ENCODE measurements at regions not wholly inside any gene's neighbourhood (a gene's known extent, or its start where the extent isn't known, plus 50 kb on each side); places are given as distances from the start of the nearest gene placed in this dataset.
"Not testable (repeated sequence)": the region's sequence is repeated elsewhere in the genome, so short reads cannot be mapped to it uniquely, and the experiment has no call there.

DNA sequence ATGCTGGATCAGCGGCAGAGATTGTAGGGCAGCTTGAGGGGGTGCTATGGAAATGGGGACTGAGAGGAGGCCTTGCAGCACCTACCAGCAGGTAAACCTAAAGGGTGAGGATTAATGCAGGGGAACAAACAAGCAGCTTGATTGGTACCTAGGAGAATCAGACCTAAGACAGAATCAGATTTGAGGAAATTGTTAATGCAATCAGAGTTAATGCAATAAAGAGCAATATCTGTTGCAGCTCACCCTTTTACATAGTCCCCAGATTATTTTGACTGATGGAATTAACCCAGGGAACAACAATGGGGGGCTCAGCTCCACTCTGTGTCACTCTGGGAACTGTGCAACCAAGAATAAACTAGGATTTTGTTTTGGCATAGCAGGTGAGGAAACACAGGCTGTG is 64.5 kb downstream of the ZC3H11B start:
- no peak overlapping the region for H3K4me3 Mint-ChIP-seq
- H3K4me2 ChIP-seq, result no peak overlapping the region
- no peak overlapping the region for H2AFZ ChIP-seq (replicated peaks)
- no peak overlapping the region for H3K4me3 ChIP-seq
- H3F3A ChIP-seq (ENCODE audit: low read depth), result peaks cover 13% of the 10 kb centered on the region
- H3K9ac ChIP-seq, result no peak overlapping the region
- peaks cover 3% of the 10 kb centered on the region for H3K27me3 Mint-ChIP-seq (ENCODE audit: insufficient read depth, low read depth)
- H3K9me3 Mint-ChIP-seq, result peaks cover 12% of the 10 kb centered on the region
- H3K79me2 ChIP-seq (ENCODE audit: low read depth), result no peaks in the 10 kb centered on the region
- H3K36me3 ChIP-seq, result peaks cover 3% of the 10 kb centered on the region
- DNase-seq (ENCODE audit: low spot score), result no peak
- no peak overlapping the region for H3K27ac ChIP-seq
- H3K27me3 ChIP-seq, result no peaks in the 10 kb centered on the region
- H3K27ac Mint-ChIP-seq, result no peak overlapping the region
- H3K4me1 ChIP-seq, result peaks cover 11% of the 10 kb centered on the region
- H4K20me1 ChIP-seq (ENCODE audit: low read depth), result no peaks in the 10 kb centered on the region
- H3K9me3 ChIP-seq (ENCODE audit: low read depth), result no peaks in the 10 kb centered on the region
- TF ChIP-seq EZH2phosphoT487 (IDR thresholded peaks at IDR 0.05), result no peak
- TF ChIP-seq, protein P1, sequence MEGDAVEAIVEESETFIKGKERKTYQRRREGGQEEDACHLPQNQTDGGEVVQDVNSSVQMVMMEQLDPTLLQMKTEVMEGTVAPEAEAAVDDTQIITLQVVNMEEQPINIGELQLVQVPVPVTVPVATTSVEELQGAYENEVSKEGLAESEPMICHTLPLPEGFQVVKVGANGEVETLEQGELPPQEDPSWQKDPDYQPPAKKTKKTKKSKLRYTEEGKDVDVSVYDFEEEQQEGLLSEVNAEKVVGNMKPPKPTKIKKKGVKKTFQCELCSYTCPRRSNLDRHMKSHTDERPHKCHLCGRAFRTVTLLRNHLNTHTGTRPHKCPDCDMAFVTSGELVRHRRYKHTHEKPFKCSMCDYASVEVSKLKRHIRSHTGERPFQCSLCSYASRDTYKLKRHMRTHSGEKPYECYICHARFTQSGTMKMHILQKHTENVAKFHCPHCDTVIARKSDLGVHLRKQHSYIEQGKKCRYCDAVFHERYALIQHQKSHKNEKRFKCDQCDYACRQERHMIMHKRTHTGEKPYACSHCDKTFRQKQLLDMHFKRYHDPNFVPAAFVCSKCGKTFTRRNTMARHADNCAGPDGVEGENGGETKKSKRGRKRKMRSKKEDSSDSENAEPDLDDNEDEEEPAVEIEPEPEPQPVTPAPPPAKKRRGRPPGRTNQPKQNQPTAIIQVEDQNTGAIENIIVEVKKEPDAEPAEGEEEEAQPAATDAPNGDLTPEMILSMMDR (IDR thresholded peaks at IDR 0.05), result no peak
- TF ChIP-seq EZH2 (IDR thresholded peaks at IDR 0.05), result no peak
- H3K36me3 Mint-ChIP-seq, result peaks cover 4% of the 10 kb centered on the region
- peaks cover 7% of the 10 kb centered on the region for H3K4me1 Mint-ChIP-seq

GRCh38 chr1:219545756-219546155 is 67.1 kb downstream of the ZC3H11B start:
- not testable (repeated sequence) for H3K27me3 Mint-ChIP-seq (ENCODE audit: insufficient read depth, low read depth); H3K79me2 ChIP-seq (ENCODE audit: low read depth); H4K20me1 ChIP-seq (ENCODE audit: low read depth); H3K4me1 Mint-ChIP-seq; H2AFZ ChIP-seq (replicated peaks); H3K36me3 Mint-ChIP-seq; DNase-seq (ENCODE audit: low spot score); H3K9me3 ChIP-seq (ENCODE audit: low read depth); H3K4me3 Mint-ChIP-seq; H3K4me3 ChIP-seq; H3K27me3 ChIP-seq; H3K27ac ChIP-seq; H3K36me3 ChIP-seq; H3K27ac Mint-ChIP-seq; H3K4me2 ChIP-seq; H3K9ac ChIP-seq
- Histone ChIP-seq H3F3A (ENCODE audit: low read depth) (peaks cover 13% of the 10 kb centered on the region), H3K4me1 (peaks cover 11% of the 10 kb centered on the region)
- peaks cover 12% of the 10 kb centered on the region for H3K9me3 Mint-ChIP-seq

DNA sequence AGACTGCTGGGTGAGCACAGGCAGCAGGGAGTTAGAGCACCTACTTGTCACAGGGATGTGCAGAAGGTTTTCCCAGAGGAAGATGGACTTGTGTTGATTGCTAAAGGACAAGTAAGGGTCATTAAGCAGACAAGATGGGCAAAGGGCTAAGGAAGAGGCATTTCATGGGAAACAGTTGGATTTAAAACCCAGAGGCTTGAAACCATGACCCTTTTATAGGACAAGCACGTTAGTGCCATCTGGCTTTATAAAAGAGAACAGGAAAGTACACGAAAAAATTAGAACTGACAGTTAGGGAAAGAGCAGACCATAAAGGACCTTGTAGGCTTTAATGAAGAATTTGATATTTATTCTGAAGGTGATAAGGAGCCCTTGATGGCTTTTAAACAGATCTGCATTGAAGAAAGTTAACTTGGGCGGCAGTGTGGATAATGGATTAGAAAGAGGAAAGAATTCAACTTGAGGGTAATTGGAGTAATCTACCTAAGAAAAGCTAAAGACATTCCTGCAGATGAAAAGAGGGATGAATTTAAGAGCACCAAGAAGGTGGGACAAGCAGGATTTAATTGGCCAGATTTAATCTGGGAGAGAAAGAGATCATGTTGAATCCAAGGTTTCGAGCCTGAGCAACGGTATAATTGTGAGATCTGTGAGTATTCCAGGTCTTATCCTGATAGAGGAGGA is 68.6 kb downstream of the ZC3H11B start:
- Mint-ChIP-seq H3K9me3 (peaks cover 12% of the 10 kb centered on the region), H3K27ac (peak overlapping the region; percentile 55), H3K4me1 (peaks cover 7% of the 10 kb centered on the region), H3K4me3 (no peak overlapping the region), H3K27me3 (ENCODE audit: insufficient read depth, low read depth) (peaks cover 3% of the 10 kb centered on the region), H3K36me3 (peaks cover 4% of the 10 kb centered on the region)
- peaks cover 11% of the 10 kb centered on the region for H3K4me1 ChIP-seq
- no peak overlapping the region for H3K4me2 ChIP-seq
- no peak for DNase-seq (ENCODE audit: low spot score)
- no peak overlapping the region for H3K9ac ChIP-seq
- no peaks in the 10 kb centered on the region for H3K9me3 ChIP-seq (ENCODE audit: low read depth)
- H3K4me3 ChIP-seq, result no peak overlapping the region
- H3K79me2 ChIP-seq (ENCODE audit: low read depth), result no peaks in the 10 kb centered on the region
- no peaks in the 10 kb centered on the region for H4K20me1 ChIP-seq (ENCODE audit: low read depth)
- H3K36me3 ChIP-seq, result peaks cover 3% of the 10 kb centered on the region
- no peak overlapping the region for H2AFZ ChIP-seq (replicated peaks)
- H3F3A ChIP-seq (ENCODE audit: low read depth), result peaks cover 13% of the 10 kb centered on the region
- H3K27me3 ChIP-seq, result no peaks in the 10 kb centered on the region
- TF ChIP-seq, protein P1 (IDR thresholded peaks at IDR 0.05), result no peak
- TF ChIP-seq EZH2 (IDR thresholded peaks at IDR 0.05) (no peak), EZH2phosphoT487 (IDR thresholded peaks at IDR 0.05) (no peak)
- H3K27ac ChIP-seq, result peak overlapping the region; percentile 17

GRCh38 chr1:219542828-219543518 is 69.9 kb downstream of the ZC3H11B start:
- Mint-ChIP-seq H3K4me3 (no peak overlapping the region), H3K27me3 (ENCODE audit: insufficient read depth, low read depth) (peaks cover 3% of the 10 kb centered on the region)

More at GRCh38 chr1:219542828-219543518, 69.9 kb downstream of the ZC3H11B start:
- peaks cover 4% of the 10 kb centered on the region for H3K36me3 Mint-ChIP-seq
- H3K4me1 Mint-ChIP-seq, result peaks cover 7% of the 10 kb centered on the region
- Histone ChIP-seq H3F3A (ENCODE audit: low read depth) (peaks cover 13% of the 10 kb centered on the region), H3K36me3 (peaks cover 3% of the 10 kb centered on the region), H3K9ac (no peak overlapping the region), H3K4me1 (peaks cover 17% of the 10 kb centered on the region), H3K9me3 (ENCODE audit: low read depth) (no peaks in the 10 kb centered on the region), H3K27ac (no peak overlapping the region), H3K4me2 (no peak overlapping the region), H3K27me3 (no peaks in the 10 kb centered on the region), H3K79me2 (ENCODE audit: low read depth) (no peaks in the 10 kb centered on the region), H4K20me1 (ENCODE audit: low read depth) (no peaks in the 10 kb centered on the region), H2AFZ (replicated peaks) (no peak overlapping the region), H3K4me3 (no peak overlapping the region)
- H3K27ac Mint-ChIP-seq, result no peak overlapping the region
- H3K9me3 Mint-ChIP-seq, result peaks cover 12% of the 10 kb centered on the region
- DNase-seq (ENCODE audit: low spot score), result no peak
- no peak for TF ChIP-seq EZH2phosphoT487 (IDR thresholded peaks at IDR 0.05)
- no peak for TF ChIP-seq EZH2 (IDR thresholded peaks at IDR 0.05)
- TF ChIP-seq, protein P1 (IDR thresholded peaks at IDR 0.05), result no peak

Data from neural progenitor cell (in vitro differentiated cells).